BLaER1 (cell line): ENCODE measurements at regions not wholly inside any gene's neighbourhood (a gene's known extent, or its start where the extent isn't known, plus 50 kb on each side); places are given as distances from the start of the nearest gene placed in this dataset.

ENCODE experiments used
- H3K27ac ChIP-seq: shearing (Covaris generic); formaldehyde crosslinking; 2 replicates; pipeline ENCODE4 v1.8.1; 2022
- H3K27me3 ChIP-seq: shearing (Covaris generic); formaldehyde crosslinking; 2 replicates; pipeline ENCODE4 v1.8.1; 2022
- H3K36me3 ChIP-seq: shearing (Covaris generic); formaldehyde crosslinking; 2 replicates; pipeline ENCODE4 v1.8.1; 2022
- H3K4me1 ChIP-seq: shearing (Covaris generic); formaldehyde crosslinking; 2 replicates; pipeline ENCODE4 v1.8.1; 2022
- H3K4me2 ChIP-seq: shearing (Covaris generic); formaldehyde crosslinking; 2 replicates; pipeline ENCODE4 v1.8.1; 2022
- H3K4me3 ChIP-seq: shearing (Covaris generic); formaldehyde crosslinking; 2 replicates; pipeline ENCODE4 v1.8.1; 2022
- H3K9ac ChIP-seq: shearing (Covaris generic); formaldehyde crosslinking; 2 replicates; pipeline ENCODE4 v1.8.1; 2022
- H3K9me3 ChIP-seq: shearing (Covaris generic); formaldehyde crosslinking; 2 replicates; pipeline ENCODE4 v1.8.1; 2022
- H4K20me1 ChIP-seq: shearing (Covaris generic); formaldehyde crosslinking; 2 replicates; pipeline ENCODE4 v1.8.1; 2022
- Cebpa-rat ChIP-seq: shearing (Covaris generic); IDR thresholded peaks from 2 replicates; pipeline ENCODE4 v1.8.1; 2022

DNA sequence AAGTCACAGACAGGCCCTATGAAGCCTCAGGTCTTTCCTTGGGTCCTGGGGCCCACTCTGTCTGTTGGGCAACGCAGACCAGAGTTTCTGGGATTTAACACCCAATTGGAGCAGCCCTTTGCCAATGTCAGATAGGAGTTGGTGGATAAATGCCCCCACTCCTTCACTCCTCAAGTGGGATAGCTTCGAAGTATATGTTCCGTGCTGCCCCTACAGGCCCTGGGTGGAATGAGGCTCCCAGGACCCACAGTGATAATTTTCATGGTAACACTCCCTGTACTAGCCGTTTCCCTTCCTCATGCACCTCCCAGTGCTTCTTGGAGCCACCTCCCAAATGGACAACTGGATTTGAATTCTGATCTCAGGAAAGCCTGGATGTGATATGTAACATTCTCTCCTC is 145.4 kb downstream of the FOXA2 start:
- H3K27ac ChIP-seq = no peak overlapping the region

DNA sequence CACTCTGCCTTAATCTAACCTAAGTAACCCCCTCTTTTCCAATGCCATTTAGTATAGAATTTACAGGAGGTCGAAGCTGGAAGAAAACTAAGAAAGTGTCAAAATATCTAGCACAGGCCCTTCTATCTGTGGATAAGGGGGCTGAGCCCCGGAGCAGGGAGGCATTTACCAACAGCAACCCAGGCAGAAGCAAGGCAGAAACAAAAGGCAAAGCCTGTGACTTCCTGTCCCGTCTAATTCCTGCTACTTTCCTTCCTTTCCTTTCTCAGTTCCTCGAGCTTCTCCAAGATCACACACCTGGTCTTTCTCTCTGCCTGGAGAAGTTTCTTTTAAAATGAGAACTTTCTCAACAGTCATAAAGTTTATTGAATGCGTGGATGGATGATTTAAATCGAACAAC is 146.0 kb downstream of the FOXA2 start:
- no peaks in the 10 kb centered on the region for H4K20me1 ChIP-seq
- H3K27me3 ChIP-seq = no peaks in the 10 kb centered on the region

More for the DNA sequence above, 145.4 kb downstream of the FOXA2 start:
- Histone ChIP-seq H3K4me1 (no peaks in the 10 kb centered on the region), H3K36me3 (no peaks in the 10 kb centered on the region), H3K4me3 (no peak overlapping the region), H3K9ac (no peak overlapping the region), H3K4me2 (no peak overlapping the region), H3K9me3 (no peaks in the 10 kb centered on the region), H4K20me1 (no peaks in the 10 kb centered on the region), H3K27me3 (no peaks in the 10 kb centered on the region)
- no peak for TF ChIP-seq Cebpa-rat

DNA sequence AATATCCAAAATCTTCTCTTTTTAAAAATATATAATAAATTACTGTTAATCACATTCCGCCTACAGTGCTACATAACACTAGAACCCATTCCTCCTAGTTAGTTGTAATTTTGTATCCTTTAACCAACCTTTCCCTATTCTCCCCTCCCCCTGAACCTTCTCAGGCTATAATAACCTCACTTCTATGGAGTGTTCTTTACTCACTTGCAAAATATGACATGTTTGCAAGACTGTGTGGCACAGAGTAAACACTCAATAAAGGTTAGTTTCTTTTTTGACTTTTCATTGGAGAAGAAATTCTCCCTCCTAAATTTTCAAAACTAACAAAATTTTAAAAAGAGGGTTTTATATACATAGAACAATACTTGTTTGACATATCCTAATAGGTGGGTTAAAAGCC is 147.0 kb downstream of the FOXA2 start:
- Histone ChIP-seq H3K4me1 (no peaks in the 10 kb centered on the region), H3K36me3 (no peaks in the 10 kb centered on the region), H3K9ac (no peak overlapping the region), H3K27me3 (no peaks in the 10 kb centered on the region), H3K9me3 (no peaks in the 10 kb centered on the region), H3K4me2 (no peak overlapping the region), H3K4me3 (no peak overlapping the region), H3K27ac (no peak overlapping the region), H4K20me1 (no peaks in the 10 kb centered on the region)
- TF ChIP-seq Cebpa-rat = no peak

More for the DNA sequence above, 146.0 kb downstream of the FOXA2 start:
- Histone ChIP-seq H3K9me3 (no peaks in the 10 kb centered on the region), H3K27ac (no peak overlapping the region), H3K4me3 (no peak overlapping the region), H3K4me1 (no peaks in the 10 kb centered on the region), H3K36me3 (no peaks in the 10 kb centered on the region), H3K9ac (no peak overlapping the region), H3K4me2 (no peak overlapping the region)
- TF ChIP-seq Cebpa-rat = no peak

DNA sequence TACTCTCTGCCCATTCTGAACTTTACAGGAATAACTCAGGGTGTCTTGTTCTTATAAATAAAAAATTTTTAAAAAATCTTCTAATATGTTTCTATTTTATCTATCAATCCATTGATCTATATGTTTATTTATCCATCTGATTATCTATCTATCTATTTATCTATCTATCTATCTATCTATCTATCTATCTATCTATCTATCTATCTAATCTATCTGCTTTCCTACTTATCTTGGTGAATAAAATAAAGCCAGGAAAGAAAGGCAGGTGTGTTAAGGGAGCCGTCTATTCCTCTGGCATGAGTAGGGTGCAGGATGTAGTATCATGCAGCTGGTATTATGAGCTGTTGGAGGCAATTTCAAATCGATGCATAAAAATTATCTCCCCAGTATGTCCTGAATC is 153.0 kb downstream of the FOXA2 start:
- no peak overlapping the region for H3K27ac ChIP-seq
- H4K20me1 ChIP-seq = no peaks in the 10 kb centered on the region
- H3K4me2 ChIP-seq = no peak overlapping the region
- no peak for TF ChIP-seq Cebpa-rat
- H3K27me3 ChIP-seq = no peaks in the 10 kb centered on the region
- no peak overlapping the region for H3K4me3 ChIP-seq
- no peak overlapping the region for H3K9ac ChIP-seq
- no peaks in the 10 kb centered on the region for H3K4me1 ChIP-seq
- H3K9me3 ChIP-seq = no peaks in the 10 kb centered on the region
- H3K36me3 ChIP-seq = no peaks in the 10 kb centered on the region

DNA sequence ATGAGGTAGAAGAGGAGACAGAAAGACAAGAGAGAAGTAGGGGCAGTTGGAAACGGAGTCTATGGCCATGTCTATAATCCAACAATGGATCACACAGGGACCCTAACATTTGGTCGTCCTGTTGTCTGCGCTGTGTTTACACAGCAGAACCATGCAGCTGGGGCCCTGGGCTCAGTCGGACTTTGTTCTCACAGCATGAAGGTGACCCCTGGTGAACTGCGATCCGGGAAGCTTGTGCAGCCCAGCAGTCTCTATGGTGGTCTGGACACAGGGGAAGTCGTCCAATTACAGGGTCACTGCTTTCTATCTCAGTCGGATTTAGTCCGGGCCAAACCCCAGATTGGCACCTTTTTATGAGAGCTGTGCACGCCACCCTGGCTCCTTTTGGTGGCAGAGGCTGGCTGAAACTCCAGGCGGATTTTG is 153.6 kb downstream of the FOXA2 start:
- Histone ChIP-seq H3K9me3 (no peaks in the 10 kb centered on the region), H3K4me3 (no peak overlapping the region), H3K27me3 (no peaks in the 10 kb centered on the region), H3K9ac (no peak overlapping the region), H4K20me1 (no peaks in the 10 kb centered on the region), H3K36me3 (no peaks in the 10 kb centered on the region), H3K4me1 (no peaks in the 10 kb centered on the region), H3K4me2 (no peak overlapping the region), H3K27ac (no peak overlapping the region)
- no peak for TF ChIP-seq Cebpa-rat

DNA sequence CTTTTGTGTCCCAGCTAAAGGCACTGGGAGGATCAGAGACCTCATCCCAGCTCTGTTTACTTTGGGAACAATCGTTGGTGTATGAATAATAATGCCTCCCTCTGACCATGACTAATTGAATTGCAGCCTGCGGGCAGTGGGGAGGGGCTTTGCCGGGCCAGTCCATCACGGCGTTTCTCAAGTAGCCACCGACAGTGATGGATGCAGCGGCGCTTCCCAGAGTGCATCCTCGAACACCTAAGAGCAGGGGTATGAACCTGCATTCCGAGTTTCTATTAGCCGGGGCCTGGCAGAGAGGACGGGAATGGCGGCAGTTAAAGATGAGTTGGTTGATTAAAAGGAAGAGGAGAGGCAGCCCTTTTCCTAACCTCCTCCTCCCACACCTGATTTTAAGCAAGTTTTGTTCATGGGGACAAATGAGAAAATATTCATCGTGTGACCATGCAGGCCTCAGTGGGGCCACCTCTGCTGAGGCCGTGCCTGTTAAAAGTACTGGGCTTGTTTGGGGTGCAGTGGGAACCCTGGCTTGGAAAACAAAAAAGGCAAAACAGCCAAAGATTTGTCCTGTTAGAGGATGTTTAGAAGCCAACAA is 154.1 kb downstream of the FOXA2 start:
- Histone ChIP-seq H3K36me3 (no peaks in the 10 kb centered on the region), H3K27ac (no peak overlapping the region), H3K4me1 (no peaks in the 10 kb centered on the region), H3K9ac (no peak overlapping the region), H3K4me3 (no peak overlapping the region), H3K9me3 (no peaks in the 10 kb centered on the region), H4K20me1 (no peaks in the 10 kb centered on the region), H3K4me2 (no peak overlapping the region), H3K27me3 (no peaks in the 10 kb centered on the region)
- no peak for TF ChIP-seq Cebpa-rat

DNA sequence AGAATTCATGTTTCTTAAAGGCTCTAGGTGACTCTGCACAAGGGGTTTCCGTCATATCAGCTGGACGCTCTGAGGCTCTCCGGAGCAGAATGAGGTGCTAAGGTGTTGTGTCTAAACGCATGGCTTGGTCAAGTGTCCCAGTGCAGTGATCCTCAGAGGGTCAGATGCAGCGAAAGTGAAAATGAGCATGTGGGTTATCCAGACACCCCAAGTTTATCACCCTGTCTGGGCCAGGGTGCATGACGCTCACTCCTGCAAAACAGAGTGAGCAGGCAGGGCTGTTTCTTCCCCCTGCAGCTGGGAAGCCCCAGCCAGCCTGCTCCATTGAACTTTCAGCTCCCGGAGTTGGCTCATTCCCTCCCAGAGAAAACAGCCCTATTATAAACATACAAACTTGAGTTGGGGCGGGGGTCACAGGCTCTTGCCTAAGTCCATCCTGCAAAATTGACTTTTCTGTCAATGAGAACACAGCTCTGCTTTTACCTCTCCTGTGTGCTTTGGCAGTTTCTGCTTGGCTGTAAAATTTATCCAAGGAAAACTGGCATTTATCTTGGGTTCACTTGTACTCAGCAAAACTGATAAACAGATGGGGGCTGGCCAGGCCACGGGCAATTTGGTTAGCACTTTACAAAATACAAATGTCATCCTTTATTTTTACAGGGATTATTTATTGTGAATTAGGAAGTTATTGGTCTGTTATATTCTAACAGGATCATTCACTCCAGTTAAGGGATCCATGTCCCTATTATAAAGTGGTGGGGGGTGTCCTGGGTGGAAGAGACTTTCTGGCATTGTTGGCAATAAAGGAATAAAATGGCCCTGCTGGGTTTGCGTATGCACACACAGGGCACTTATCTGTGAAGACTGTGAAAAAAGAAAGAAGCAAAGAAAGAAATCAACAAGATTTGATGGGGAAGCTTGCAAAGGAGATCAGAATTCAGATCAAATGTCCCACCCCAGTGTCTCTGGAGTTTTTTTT is 154.9 kb downstream of the FOXA2 start:
- Histone ChIP-seq H3K27me3 (no peaks in the 10 kb centered on the region), H3K4me1 (no peaks in the 10 kb centered on the region), H3K27ac (no peak overlapping the region)

DNA sequence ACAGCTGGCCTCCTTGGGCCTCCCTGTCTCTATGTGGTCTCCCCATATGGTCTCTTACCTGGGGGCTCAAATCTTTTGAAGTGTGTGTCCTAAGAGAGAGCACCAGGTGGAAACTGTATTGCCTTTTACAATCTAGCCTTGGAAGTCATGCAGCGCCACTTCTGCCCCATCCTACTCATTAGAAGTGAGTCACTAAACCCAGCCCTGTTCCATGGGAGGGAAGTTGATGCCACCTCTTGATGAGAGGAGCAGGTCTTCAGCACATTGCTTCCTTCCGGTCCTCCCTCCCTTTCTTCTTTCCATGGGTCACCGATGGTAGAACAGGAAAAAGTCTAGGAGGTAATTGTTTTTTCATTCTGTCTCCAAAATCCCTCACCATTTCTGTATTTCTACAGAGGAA is 156.3 kb downstream of the FOXA2 start:
- H3K9ac ChIP-seq = no peak overlapping the region
- H3K36me3 ChIP-seq = no peaks in the 10 kb centered on the region
- H3K9me3 ChIP-seq = no peaks in the 10 kb centered on the region
- H3K4me2 ChIP-seq = no peak overlapping the region
- H4K20me1 ChIP-seq = no peaks in the 10 kb centered on the region
- TF ChIP-seq Cebpa-rat = no peak
- H3K27me3 ChIP-seq = no peaks in the 10 kb centered on the region
- H3K4me1 ChIP-seq = no peaks in the 10 kb centered on the region
- no peak overlapping the region for H3K27ac ChIP-seq
- no peak overlapping the region for H3K4me3 ChIP-seq

More for the DNA sequence above, 154.9 kb downstream of the FOXA2 start:
- no peak for TF ChIP-seq Cebpa-rat
- H3K4me2 ChIP-seq = no peak overlapping the region
- no peaks in the 10 kb centered on the region for H4K20me1 ChIP-seq
- H3K36me3 ChIP-seq = no peaks in the 10 kb centered on the region
- no peak overlapping the region for H3K4me3 ChIP-seq
- no peaks in the 10 kb centered on the region for H3K9me3 ChIP-seq
- H3K9ac ChIP-seq = no peak overlapping the region

DNA sequence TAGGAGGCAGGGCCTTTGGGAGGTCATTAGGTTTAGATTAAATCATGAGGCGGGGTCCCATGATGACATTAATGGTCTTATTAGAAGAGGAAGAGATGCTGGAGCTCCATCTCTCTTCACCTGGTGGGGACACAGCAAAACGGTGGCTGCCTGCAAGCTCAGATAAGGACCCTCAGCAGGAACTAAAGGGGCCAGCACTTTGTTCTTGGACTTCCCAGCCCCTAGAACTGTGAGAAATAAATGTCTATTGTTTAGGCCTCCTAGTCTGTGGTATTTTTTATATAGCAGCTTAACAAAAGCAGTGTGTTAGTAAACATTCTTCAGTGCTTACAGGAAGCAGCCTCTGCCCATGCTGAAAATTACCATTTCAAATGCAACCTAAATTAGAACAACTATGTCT is 157.6 kb downstream of the FOXA2 start:
- no peaks in the 10 kb centered on the region for H3K36me3 ChIP-seq
- H4K20me1 ChIP-seq = no peaks in the 10 kb centered on the region
- no peak overlapping the region for H3K9ac ChIP-seq
- no peak overlapping the region for H3K4me3 ChIP-seq
- no peaks in the 10 kb centered on the region for H3K4me1 ChIP-seq
- H3K27me3 ChIP-seq = no peaks in the 10 kb centered on the region
- H3K27ac ChIP-seq = no peak overlapping the region
- H3K9me3 ChIP-seq = no peaks in the 10 kb centered on the region
- no peak for TF ChIP-seq Cebpa-rat
- H3K4me2 ChIP-seq = no peak overlapping the region
